ENCODE measurements at regions not wholly inside any gene's neighbourhood (a gene's known extent, or its start where the extent isn't known, plus 50 kb on each side); places are given as distances from the start of the nearest gene placed in this dataset.

DNA sequence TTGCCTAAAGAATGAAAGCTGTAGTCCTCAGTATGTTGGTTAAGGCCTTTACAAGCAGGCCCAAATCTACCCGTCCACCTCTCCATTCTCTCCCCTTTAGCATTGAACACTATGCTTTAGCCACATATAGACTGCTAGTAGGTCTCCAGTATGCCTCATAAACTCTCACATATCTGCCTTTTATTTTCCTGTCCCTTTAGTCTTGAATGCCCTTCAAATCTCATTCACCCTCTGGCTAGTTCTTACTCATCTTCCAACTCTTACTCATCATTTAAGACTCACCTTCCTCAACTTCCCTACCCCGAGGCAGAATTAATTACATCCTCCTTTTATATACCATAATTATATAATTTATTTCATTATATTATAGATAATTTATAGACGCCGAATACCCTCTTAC lies 78.7 kb upstream of the TSPAN2 start:
- Mint-ChIP-seq H3K27me3 (no peaks in the 10 kb centered on the region), H3K36me3 (no peaks in the 10 kb centered on the region), H3K27ac (no peak overlapping the region), H3K4me3 (no peak overlapping the region), H3K4me1 (ENCODE audit: unreplicated experiment) (no peaks in the 10 kb centered on the region), H3K9me3 (peaks cover 5% of the 10 kb centered on the region)
- TF ChIP-seq, protein P1, sequence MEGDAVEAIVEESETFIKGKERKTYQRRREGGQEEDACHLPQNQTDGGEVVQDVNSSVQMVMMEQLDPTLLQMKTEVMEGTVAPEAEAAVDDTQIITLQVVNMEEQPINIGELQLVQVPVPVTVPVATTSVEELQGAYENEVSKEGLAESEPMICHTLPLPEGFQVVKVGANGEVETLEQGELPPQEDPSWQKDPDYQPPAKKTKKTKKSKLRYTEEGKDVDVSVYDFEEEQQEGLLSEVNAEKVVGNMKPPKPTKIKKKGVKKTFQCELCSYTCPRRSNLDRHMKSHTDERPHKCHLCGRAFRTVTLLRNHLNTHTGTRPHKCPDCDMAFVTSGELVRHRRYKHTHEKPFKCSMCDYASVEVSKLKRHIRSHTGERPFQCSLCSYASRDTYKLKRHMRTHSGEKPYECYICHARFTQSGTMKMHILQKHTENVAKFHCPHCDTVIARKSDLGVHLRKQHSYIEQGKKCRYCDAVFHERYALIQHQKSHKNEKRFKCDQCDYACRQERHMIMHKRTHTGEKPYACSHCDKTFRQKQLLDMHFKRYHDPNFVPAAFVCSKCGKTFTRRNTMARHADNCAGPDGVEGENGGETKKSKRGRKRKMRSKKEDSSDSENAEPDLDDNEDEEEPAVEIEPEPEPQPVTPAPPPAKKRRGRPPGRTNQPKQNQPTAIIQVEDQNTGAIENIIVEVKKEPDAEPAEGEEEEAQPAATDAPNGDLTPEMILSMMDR (conservative IDR thresholded peaks at IDR 0.05) = no peak
- DNase-seq (ENCODE audit: extremely low spot score, unreplicated experiment) = no peak

GRCh38 chr1:115166531-115167091 lies 77.3 kb upstream of the TSPAN2 start:
- TF ChIP-seq, protein P1 (conservative IDR thresholded peaks at IDR 0.05) = no peak
- Mint-ChIP-seq H3K36me3 (no peaks in the 10 kb centered on the region), H3K27me3 (no peaks in the 10 kb centered on the region), H3K4me3 (no peak overlapping the region), H3K4me1 (ENCODE audit: unreplicated experiment) (no peaks in the 10 kb centered on the region), H3K9me3 (peaks cover 5% of the 10 kb centered on the region), H3K27ac (no peak overlapping the region)
- DNase-seq (ENCODE audit: extremely low spot score, unreplicated experiment) = no peak

- Mint-ChIP-seq H3K4me3 (no peak overlapping the region), H3K27me3 (no peaks in the 10 kb centered on the region), H3K36me3 (no peaks in the 10 kb centered on the region), H3K27ac (no peak overlapping the region), H3K9me3 (peaks cover 5% of the 10 kb centered on the region), H3K4me1 (ENCODE audit: unreplicated experiment) (no peaks in the 10 kb centered on the region)
- DNase-seq (ENCODE audit: extremely low spot score, unreplicated experiment) = no peak
- TF ChIP-seq, protein P1 (conservative IDR thresholded peaks at IDR 0.05) = no peak
Measured at GRCh38 chr1:115165776-115166175, 76.5 kb upstream of the TSPAN2 start.

- Mint-ChIP-seq H3K4me3 (no peak overlapping the region), H3K27me3 (no peaks in the 10 kb centered on the region), H3K36me3 (no peaks in the 10 kb centered on the region), H3K9me3 (peaks cover 5% of the 10 kb centered on the region), H3K4me1 (ENCODE audit: unreplicated experiment) (no peaks in the 10 kb centered on the region), H3K27ac (no peak overlapping the region)
- TF ChIP-seq, protein P1 (conservative IDR thresholded peaks at IDR 0.05) = no peak
- no peak for DNase-seq (ENCODE audit: extremely low spot score, unreplicated experiment)
Measured at GRCh38 chr1:115164940-115165705, 75.8 kb upstream of the TSPAN2 start.

DNA sequence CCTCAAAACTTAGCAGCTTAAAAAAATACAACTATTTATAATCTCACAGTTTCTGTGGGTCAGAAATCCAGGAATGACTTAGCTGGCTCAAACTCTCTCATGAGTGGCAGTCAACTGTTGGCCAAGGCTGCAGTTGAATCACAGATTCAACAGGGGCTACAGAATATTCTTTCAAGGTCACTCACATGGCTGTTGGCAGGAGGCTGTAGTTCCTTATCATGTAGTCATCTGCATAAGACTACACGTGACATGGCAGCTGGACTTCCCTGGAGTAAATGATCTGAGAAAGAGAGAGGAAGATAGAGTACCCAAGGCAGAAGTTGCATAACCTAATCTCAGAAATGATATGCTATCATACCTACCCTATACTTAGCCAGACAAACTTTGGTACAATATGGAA lies 75.2 kb upstream of the TSPAN2 start:
- Mint-ChIP-seq H3K4me1 (ENCODE audit: unreplicated experiment) (no peaks in the 10 kb centered on the region), H3K4me3 (no peak overlapping the region), H3K9me3 (peaks cover 5% of the 10 kb centered on the region), H3K36me3 (no peaks in the 10 kb centered on the region), H3K27ac (no peak overlapping the region), H3K27me3 (no peaks in the 10 kb centered on the region)
- DNase-seq (ENCODE audit: extremely low spot score, unreplicated experiment) = no peak
- TF ChIP-seq, protein P1 (conservative IDR thresholded peaks at IDR 0.05) = no peak
